ENCODE measurements at regions not wholly inside any gene's neighbourhood (a gene's known extent, or its start where the extent isn't known, plus 50 kb on each side); places are given as distances from the start of the nearest gene placed in this dataset.

DNA sequence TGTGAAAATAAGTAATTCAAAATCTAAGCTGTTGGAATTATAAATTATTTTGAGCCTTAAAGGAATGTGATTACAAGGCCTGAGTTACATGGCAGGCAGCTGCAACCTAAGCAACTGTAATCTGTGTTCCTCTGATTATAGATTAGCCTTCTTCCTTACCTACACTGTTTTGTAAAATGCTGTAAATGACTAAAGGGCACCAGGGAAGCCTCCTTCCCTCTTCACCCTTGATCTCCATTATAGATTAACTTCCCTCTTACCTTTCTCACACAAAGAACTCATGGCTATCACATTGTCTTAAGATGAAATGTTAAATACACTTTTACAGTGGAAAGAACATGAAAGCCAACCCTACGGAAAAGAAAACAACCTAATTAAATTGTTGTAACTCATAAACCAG, 423.7 kb upstream of the KLF12 start:
- no peak for TF ChIP-seq SIN3A (IDR thresholded peaks at IDR 0.05; ENCODE audit: borderline replicate concordance, insufficient read depth, low read depth, low read length)
- no peak for TF ChIP-seq POLR2AphosphoS5 (IDR thresholded peaks at IDR 0.05; ENCODE audit: low read depth, low read length)
- TF ChIP-seq, protein P1, sequence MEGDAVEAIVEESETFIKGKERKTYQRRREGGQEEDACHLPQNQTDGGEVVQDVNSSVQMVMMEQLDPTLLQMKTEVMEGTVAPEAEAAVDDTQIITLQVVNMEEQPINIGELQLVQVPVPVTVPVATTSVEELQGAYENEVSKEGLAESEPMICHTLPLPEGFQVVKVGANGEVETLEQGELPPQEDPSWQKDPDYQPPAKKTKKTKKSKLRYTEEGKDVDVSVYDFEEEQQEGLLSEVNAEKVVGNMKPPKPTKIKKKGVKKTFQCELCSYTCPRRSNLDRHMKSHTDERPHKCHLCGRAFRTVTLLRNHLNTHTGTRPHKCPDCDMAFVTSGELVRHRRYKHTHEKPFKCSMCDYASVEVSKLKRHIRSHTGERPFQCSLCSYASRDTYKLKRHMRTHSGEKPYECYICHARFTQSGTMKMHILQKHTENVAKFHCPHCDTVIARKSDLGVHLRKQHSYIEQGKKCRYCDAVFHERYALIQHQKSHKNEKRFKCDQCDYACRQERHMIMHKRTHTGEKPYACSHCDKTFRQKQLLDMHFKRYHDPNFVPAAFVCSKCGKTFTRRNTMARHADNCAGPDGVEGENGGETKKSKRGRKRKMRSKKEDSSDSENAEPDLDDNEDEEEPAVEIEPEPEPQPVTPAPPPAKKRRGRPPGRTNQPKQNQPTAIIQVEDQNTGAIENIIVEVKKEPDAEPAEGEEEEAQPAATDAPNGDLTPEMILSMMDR (IDR thresholded peaks at IDR 0.05), result no peak

Data from Panc1 (cell line).